IPS-20b (cell line): ENCODE measurements at regions not wholly inside any gene's neighbourhood (a gene's known extent, or its start where the extent isn't known, plus 50 kb on each side); places are given as distances from the start of the nearest gene placed in this dataset.
"Not testable (repeated sequence)": the region's sequence is repeated elsewhere in the genome, so short reads cannot be mapped to it uniquely, and the experiment has no call there.

ENCODE experiments used
- H3K27ac ChIP-seq: one replicate; pipeline ENCODE4 v1.5.1; 2013; ENCODE audit warnings: low read length
- H3K27me3 ChIP-seq: 2 replicates; pipeline ENCODE4 v1.6.1; 2013; ENCODE audit warnings: mild to moderate bottlenecking, low read length, inconsistent platforms; ENCODE audit not compliant: insufficient read depth
- H3K36me3 ChIP-seq: 2 replicates; pipeline ENCODE4 v1.6.1; 2013; ENCODE audit warnings: low read depth, mild to moderate bottlenecking, inconsistent platforms, low read length, moderate library complexity; ENCODE audit not compliant: insufficient read depth
- H3K4me1 ChIP-seq: 2 replicates; pipeline ENCODE4 v1.6.1; 2013; ENCODE audit warnings: mild to moderate bottlenecking, control low read depth, inconsistent platforms, low read length, moderate library complexity; ENCODE audit not compliant: insufficient read depth
- H3K4me3 ChIP-seq: 2 replicates; pipeline ENCODE4 v1.5.1; 2013; ENCODE audit warnings: mild to moderate bottlenecking, low read length, inconsistent platforms
- H3K9ac ChIP-seq: 2 replicates; pipeline ENCODE4 v1.6.1; 2013; ENCODE audit warnings: low read depth, mild to moderate bottlenecking, inconsistent platforms, low read length, moderate library complexity
- H3K9me3 ChIP-seq: 2 replicates; pipeline ENCODE4 v1.6.1; 2013; ENCODE audit warnings: mild to moderate bottlenecking, low read depth, low read length, inconsistent platforms; ENCODE audit not compliant: insufficient read depth

DNA sequence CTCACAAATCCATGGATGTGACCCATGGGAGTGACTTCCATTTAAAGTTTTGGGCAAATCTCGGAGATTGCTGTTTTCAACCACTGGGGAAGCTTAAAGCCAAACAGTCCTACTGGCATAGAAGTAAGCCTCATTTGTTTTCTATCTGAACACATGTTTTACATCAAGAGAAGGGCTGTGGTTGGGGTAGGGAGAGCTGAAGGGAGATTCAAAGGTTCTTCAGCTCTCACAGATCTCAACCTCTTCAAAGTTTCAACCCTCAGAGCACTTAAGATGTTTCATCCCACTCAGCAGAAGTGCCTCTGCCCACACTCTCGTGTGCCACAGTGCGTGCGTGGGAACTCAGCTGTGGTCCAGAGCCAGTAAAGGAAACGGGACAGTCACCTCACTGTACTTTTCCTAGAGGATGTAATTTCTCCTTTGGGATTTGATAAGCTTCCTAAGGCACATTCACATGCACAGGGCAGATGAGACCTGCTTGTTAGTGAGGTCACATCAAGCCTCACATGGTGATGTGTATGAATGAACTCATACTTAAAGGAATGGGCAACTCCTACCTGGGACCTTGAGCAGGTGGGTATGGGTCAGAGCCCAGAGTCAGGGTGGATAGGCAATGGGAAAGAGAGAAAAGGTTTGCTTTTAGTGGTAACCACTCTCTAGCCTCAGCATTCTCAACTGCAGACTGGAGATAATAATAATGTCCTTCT lies 260.2 kb downstream of the BCL2L11 start:
- H3K27me3 ChIP-seq, H3K4me3 ChIP-seq, H3K4me1 ChIP-seq, H3K9ac ChIP-seq, H3K27ac ChIP-seq, H3K9me3 ChIP-seq, H3K36me3 ChIP-seq: not testable (repeated sequence)

DNA sequence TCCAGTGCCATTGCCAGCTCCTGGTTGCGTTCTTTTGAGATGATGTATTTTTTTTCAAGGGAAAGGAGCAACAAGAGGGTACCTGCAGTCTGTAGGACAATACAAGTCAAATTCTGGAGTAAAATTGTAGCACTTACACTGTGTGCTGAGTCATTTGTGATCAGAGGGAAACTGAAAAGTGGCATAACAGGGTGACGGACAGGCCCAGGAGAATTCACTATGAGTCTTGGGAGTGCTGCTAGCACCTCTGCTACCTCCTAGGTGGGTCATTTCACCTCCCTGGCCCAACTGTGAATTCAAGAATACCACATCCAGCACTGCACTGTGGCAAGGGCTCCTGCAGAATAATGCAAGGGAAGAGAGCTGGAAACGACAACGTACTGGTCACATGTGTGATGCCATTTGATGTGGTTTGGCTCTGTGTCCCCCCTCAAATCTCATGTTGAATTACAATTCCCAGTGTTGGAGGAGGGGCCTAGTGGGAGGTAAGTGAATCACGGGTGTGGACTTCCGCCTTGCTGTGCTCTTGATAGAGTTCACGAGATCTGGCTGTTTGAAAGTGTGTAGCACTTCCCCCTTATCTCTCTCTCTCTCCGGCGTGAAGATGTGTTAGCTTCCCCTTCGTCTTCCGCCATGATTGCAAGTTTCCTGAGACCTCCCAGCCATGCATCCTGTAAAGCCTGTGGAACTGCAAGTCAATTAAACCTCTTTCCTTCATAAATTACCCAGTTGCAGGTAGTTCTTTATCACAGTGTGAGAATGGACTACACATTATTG lies 261.0 kb downstream of the BCL2L11 start:
- H3K4me3 ChIP-seq, H3K9ac ChIP-seq, H3K27ac ChIP-seq, H3K27me3 ChIP-seq, H3K36me3 ChIP-seq, H3K9me3 ChIP-seq, H3K4me1 ChIP-seq: not testable (repeated sequence)

DNA sequence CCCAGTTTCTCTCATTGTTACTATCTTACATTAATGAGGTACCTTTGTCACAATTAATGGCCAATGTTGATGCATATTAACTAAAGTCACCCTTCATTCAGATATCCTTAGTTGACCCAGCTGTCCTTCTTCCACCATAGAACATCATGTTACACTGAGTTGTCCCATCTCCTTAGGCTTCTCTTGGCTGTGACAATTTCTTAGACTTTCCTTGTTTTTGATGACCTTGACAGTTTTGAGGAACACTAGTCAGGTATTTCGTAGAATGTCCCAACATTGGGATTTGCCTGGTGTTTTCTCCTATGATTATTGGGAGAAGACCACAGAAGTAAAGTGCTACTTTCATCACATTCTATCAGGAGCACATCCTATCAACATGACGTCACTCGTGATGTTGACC lies 261.8 kb downstream of the BCL2L11 start:
- H3K9me3 ChIP-seq, H3K36me3 ChIP-seq, H3K27me3 ChIP-seq, H3K9ac ChIP-seq, H3K27ac ChIP-seq, H3K4me1 ChIP-seq, H3K4me3 ChIP-seq: not testable (repeated sequence)

DNA sequence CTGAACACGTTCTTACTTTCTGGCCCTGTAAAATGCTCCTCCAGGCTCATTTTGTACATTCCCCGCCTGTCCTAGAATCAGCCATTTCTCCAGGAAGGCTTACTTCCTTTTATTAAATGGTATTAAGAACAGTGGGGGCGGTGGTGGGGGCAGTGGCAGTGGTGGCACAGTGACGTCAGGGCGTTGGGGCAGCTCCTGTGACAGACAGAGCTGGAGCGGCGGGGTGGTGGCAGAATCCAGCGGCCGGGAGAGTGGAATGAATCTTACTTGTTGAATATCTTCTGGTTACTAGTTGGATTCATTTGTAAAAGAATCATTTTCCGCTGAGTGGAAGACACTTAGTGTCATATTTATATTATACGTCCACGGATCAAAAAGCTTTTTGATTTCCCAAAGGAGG lies 262.6 kb downstream of the BCL2L11 start:
- not testable (repeated sequence) for H3K36me3 ChIP-seq, H3K9me3 ChIP-seq, H3K4me3 ChIP-seq, H3K9ac ChIP-seq, H3K27ac ChIP-seq, H3K27me3 ChIP-seq, H3K4me1 ChIP-seq

DNA sequence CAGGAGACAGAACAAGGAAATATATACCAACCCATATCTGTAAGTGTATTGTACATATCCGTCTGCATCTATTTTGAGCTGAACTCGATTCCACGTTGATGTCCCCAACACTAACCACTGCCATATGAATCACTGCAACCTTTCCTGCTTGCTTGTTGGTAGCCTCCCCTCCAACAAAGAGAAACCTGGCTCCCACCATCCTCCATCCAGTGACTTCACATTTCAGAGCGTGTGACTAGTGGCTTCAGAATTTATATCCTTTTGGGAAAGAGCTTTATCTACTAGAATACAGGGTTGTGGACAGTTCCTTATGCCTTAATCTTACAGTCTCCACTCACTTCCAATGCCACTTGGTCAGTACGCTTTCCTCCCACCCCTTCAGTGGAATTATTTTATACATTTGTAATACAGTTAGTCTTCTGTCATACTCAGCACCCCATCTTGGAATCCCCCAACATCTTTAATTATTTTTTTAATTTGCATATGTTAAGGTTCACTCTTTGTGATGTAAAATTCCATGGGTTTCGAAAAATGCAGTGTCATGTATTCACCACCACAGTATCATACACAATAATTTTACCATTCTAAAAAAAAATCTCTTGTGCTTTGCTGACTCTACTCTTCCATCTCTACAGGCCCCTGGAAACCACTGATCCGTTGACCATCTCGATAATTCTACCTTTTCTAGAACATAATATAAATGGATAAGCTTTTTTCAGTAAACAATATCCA lies 264.7 kb downstream of the BCL2L11 start:
- not testable (repeated sequence) for H3K27me3 ChIP-seq, H3K4me3 ChIP-seq, H3K4me1 ChIP-seq, H3K9me3 ChIP-seq, H3K36me3 ChIP-seq, H3K27ac ChIP-seq, H3K9ac ChIP-seq

DNA sequence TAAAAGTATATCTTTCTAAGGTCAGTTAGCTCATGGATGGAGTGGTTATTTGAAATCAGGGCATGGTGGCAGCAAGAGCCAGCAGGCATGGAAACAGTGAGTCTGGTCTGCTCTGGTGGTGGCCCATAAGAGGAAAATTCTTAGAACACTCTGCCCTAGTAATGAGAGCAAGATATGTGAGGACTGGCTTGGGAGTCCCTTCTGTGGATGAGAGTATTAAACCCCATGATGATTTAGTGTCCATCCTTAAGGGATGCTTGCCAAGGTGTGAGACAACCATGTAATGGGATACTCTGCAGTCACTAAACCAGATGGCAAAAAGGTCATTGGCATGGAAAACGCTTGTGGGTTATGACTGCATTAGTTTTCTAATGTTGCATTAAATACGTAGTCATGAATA lies 269.9 kb downstream of the BCL2L11 start:
- not testable (repeated sequence) for H3K9me3 ChIP-seq, H3K27ac ChIP-seq, H3K4me3 ChIP-seq, H3K4me1 ChIP-seq, H3K9ac ChIP-seq, H3K27me3 ChIP-seq, H3K36me3 ChIP-seq

DNA sequence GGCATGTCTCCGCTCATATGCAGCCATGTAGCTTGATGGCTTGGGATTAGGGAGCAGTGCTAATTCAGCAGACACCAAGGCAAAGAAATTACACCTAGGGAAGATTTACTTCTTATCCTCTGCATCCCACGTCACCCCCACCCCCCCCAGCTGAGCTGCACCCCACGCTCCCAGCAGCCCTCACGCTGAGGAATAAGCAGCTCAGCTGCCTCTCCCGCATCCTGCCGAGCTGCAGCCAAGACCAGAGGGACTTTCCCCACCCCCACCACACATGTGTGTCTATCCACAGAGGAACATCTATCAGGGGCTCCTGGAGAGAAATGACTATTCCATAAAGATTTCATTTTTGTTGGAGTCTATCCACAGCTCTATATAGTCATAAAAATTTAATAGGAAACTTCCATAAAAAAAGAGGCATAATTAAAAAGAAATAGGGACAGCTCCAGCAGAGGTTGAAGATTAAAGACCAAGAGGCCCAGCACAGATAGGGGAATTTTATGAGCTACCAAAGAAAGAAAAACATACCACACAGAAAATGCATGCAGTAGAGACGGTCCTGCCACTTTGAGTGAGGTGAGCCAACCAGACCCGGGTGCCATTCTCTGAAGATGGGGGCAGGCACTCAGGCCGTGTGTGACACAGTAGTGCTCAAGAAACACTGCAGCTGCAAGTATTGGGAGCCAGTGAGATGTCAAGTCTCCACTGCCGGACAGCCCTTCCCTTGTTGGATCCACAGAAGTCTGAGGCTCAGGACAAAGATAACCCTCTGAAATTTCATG lies 274.8 kb downstream of the BCL2L11 start:
- H3K36me3 ChIP-seq, H3K4me1 ChIP-seq, H3K4me3 ChIP-seq, H3K9ac ChIP-seq, H3K27ac ChIP-seq, H3K9me3 ChIP-seq, H3K27me3 ChIP-seq: not testable (repeated sequence)

DNA sequence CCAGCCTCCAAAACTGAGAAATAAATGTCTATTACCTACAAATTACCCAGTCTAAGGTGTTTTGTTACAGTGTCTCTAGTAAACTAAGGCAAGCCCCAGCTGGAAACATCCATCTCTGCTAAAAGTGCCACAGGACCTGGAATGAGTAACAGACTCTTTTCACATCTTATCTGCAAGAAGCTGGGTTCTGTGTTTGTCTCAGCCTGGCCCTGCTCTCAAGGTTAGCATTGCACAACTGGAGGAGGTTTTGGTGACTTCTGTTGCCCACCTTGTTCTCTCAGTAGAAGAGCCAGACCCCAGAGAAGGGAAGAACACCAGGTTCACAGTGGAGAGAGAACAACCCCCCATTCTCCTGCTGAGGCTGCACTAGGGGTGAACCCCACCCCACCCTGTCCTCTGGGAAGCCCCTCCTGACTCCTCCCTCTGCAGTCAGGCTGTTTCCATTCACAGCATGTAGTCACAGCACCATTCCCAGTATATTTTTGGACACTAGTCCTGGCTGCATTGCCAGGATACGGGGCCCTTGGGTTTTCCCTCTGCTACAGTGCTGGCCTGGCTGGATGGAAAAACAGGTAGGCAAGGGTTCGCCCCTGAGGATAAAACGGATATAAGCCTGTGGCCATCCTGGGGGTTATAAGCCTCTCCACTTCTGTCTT lies 280.0 kb downstream of the BCL2L11 start:
- H3K9me3 ChIP-seq, H3K4me3 ChIP-seq, H3K9ac ChIP-seq, H3K4me1 ChIP-seq, H3K36me3 ChIP-seq, H3K27ac ChIP-seq, H3K27me3 ChIP-seq: not testable (repeated sequence)

DNA sequence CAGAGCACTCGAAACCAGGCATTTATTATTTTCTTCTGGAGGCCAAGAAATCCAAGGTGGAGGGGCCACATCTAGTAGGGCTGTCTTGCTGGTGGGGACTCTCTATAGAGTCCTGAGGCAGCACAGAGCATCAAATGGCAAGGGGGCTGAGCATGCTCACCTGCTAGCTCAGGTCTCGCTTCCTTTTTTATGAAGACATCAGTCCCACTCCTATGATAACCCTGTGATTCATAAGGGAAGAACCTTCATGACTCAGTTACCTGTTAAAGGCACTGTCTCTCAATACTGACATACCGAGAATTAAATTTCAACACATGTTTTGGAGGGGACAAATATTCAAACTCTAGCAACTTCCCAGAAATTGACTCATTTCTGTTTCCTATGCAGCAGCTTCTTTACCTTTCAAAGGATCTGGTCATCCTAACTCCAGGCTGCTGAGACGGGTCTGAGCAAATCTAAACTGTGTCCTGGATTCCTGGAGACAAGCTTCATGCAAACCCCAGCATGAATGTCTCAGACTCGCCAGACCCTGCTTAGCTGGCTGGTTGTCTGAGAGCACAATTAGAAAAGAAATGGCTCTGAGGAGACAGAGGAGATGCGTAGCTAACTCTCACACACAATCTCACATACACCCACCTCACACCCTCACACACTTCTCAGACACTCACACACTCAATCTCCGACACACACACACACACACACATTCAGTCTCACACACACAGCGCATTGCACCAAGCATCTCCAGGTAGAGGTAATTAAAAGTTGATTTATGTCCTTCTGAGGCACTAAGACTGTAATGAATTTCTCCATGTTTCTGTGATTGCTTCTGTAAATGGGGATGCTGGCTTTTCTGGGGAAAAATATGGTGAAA lies 280.8 kb downstream of the BCL2L11 start:
- not testable (repeated sequence) for H3K4me3 ChIP-seq, H3K27me3 ChIP-seq, H3K9ac ChIP-seq, H3K27ac ChIP-seq, H3K4me1 ChIP-seq, H3K36me3 ChIP-seq, H3K9me3 ChIP-seq

DNA sequence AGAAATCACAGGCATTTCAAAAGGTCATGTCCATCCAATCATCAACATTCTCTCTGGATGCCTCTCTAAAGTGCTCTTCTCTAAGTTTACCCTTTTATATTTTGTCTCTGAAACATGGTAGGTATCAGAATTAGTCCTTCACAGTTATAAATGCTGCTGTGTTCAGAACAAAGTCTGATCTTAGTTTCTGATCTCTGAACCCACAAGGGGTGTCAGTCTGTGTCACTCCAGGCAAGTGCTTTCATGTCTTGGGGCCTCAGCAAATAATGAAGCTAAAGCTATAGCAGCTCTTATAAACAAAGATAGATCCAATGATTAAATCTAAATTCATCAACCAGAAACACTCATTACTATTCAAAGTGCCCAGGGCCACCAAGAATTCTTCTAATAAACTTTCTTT lies 281.7 kb downstream of the BCL2L11 start:
- not testable (repeated sequence) for H3K4me1 ChIP-seq, H3K9me3 ChIP-seq, H3K36me3 ChIP-seq, H3K27ac ChIP-seq, H3K9ac ChIP-seq, H3K27me3 ChIP-seq, H3K4me3 ChIP-seq

DNA sequence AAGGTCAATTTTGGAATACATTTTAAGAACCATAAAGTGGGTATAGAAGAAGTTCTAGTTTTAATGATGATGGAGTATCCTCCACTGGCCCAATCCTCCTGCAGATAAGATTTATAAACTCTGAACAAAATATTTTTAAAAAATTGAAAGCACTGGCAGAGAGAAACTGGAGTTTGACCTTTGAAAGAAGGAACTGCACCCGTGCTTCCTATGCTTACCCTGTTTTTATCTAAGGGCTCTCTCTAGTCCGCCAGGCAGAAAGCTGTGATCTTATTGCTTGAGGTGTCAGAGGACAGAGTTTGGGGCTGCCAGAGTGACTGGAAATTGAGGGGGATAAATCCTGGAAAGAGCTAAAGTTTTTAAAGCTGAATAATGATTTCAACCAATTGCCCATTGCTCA lies 282.6 kb downstream of the BCL2L11 start:
- not testable (repeated sequence) for H3K9me3 ChIP-seq, H3K4me3 ChIP-seq, H3K27me3 ChIP-seq, H3K9ac ChIP-seq, H3K36me3 ChIP-seq, H3K27ac ChIP-seq, H3K4me1 ChIP-seq
